ENCODE measurements at regions not wholly inside any gene's neighbourhood (a gene's known extent, or its start where the extent isn't known, plus 50 kb on each side); places are given as distances from the start of the nearest gene placed in this dataset.

DNA sequence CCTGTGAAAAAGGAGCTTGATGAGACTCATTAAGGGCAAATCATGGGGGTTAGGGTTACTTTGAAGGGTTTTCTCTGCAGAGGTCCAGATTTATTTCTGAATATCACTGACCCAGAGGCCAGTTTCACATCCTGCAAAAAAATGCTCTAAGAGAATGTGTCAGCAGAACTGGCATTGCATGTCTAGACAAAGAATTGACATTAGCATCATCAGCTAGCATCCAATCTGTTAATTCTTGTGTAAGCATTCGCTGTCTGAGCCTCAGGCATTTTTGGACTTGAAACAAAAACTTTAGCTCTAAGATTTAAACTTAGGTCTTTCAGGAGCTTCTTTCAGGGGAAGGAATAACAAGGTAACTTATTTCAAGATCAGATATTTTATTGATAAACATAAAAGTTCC lies 187.9 kb upstream of the ELL2 start:
- Histone ChIP-seq H3K9me2 (ENCODE audit: low read depth, low read length) (no peaks in the 10 kb centered on the region), H2AFZ (ENCODE audit: low read length) (no peak overlapping the region), H3K27ac (ENCODE audit: low read depth, low read length, poor library complexity, severe bottlenecking) (no peak overlapping the region), H3K79me2 (ENCODE audit: insufficient read depth, low read length) (no peaks in the 10 kb centered on the region), H3K4me2 (ENCODE audit: low read length) (no peak overlapping the region), H3K9me3 (ENCODE audit: low read length) (no peaks in the 10 kb centered on the region), H3K27me3 (ENCODE audit: insufficient read depth, low read length) (no peaks in the 10 kb centered on the region), H3K4me3 (ENCODE audit: low read depth, low read length, poor library complexity, severe bottlenecking) (no peak overlapping the region), H3K36me3 (ENCODE audit: insufficient read depth, low read length) (no peaks in the 10 kb centered on the region), H3K4me1 (ENCODE audit: insufficient read depth, low read length, severe bottlenecking) (no peaks in the 10 kb centered on the region), H3F3A (ENCODE audit: insufficient read depth, low read length) (no peaks in the 10 kb centered on the region), H3K9ac (ENCODE audit: low read length) (no peak overlapping the region), H4K20me1 (ENCODE audit: insufficient read depth, low read length) (no peaks in the 10 kb centered on the region)
- no peak for TF ChIP-seq CTCF (IDR thresholded peaks at IDR 0.05; ENCODE audit: low read length)
- no peak for TF ChIP-seq EZH2 (IDR thresholded peaks at IDR 0.05; ENCODE audit: borderline replicate concordance, low read length)

DNA sequence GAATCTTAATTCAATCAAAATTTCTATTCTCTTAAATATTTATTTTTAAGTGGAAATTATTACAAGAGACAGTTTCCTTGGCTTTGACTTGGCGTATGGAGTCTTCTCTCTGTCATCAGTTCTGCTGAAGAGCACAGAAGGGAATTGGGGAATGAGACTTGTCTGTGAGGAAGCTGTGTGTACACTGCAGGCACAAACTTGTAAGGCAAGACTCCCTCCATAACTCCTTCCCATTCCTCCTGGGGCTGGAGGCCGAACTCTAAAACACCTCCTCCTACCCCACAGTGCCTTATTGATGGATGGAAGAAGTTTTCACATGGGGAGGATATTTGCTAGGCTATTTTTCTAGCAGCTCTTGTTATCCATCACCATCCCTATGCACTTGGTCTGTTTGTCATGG lies 187.4 kb upstream of the ELL2 start:
- no peak overlapping the region for H3K27ac ChIP-seq (ENCODE audit: low read depth, low read length, poor library complexity, severe bottlenecking)
- H3K4me2 ChIP-seq (ENCODE audit: low read length) = no peak overlapping the region
- H3K27me3 ChIP-seq (ENCODE audit: insufficient read depth, low read length) = no peaks in the 10 kb centered on the region

GRCh38 chr5:96148376-96148775 lies 186.7 kb upstream of the ELL2 start:
- Histone ChIP-seq H4K20me1 (ENCODE audit: insufficient read depth, low read length) (no peaks in the 10 kb centered on the region), H2AFZ (ENCODE audit: low read length) (no peak overlapping the region), H3K4me1 (ENCODE audit: insufficient read depth, low read length, severe bottlenecking) (no peaks in the 10 kb centered on the region), H3K4me2 (ENCODE audit: low read length) (no peak overlapping the region), H3K4me3 (ENCODE audit: low read depth, low read length, poor library complexity, severe bottlenecking) (no peak overlapping the region), H3K36me3 (ENCODE audit: insufficient read depth, low read length) (no peaks in the 10 kb centered on the region), H3F3A (ENCODE audit: insufficient read depth, low read length) (no peaks in the 10 kb centered on the region), H3K9me2 (ENCODE audit: low read depth, low read length) (no peaks in the 10 kb centered on the region), H3K9ac (ENCODE audit: low read length) (no peak overlapping the region), H3K27me3 (ENCODE audit: insufficient read depth, low read length) (no peaks in the 10 kb centered on the region), H3K27ac (ENCODE audit: low read depth, low read length, poor library complexity, severe bottlenecking) (no peak overlapping the region), H3K9me3 (ENCODE audit: low read length) (no peaks in the 10 kb centered on the region), H3K79me2 (ENCODE audit: insufficient read depth, low read length) (no peaks in the 10 kb centered on the region)
- TF ChIP-seq CTCF (IDR thresholded peaks at IDR 0.05; ENCODE audit: low read length) (no peak), EZH2 (IDR thresholded peaks at IDR 0.05; ENCODE audit: borderline replicate concordance, low read length) (no peak)

More for the DNA sequence above, 187.4 kb upstream of the ELL2 start:
- H3K36me3 ChIP-seq (ENCODE audit: insufficient read depth, low read length) = no peaks in the 10 kb centered on the region
- H3K79me2 ChIP-seq (ENCODE audit: insufficient read depth, low read length) = no peaks in the 10 kb centered on the region
- no peaks in the 10 kb centered on the region for H3F3A ChIP-seq (ENCODE audit: insufficient read depth, low read length)
- H3K9ac ChIP-seq (ENCODE audit: low read length) = no peak overlapping the region
- H2AFZ ChIP-seq (ENCODE audit: low read length) = no peak overlapping the region
- H3K4me1 ChIP-seq (ENCODE audit: insufficient read depth, low read length, severe bottlenecking) = no peaks in the 10 kb centered on the region
- no peaks in the 10 kb centered on the region for H4K20me1 ChIP-seq (ENCODE audit: insufficient read depth, low read length)
- H3K9me3 ChIP-seq (ENCODE audit: low read length) = no peaks in the 10 kb centered on the region
- H3K9me2 ChIP-seq (ENCODE audit: low read depth, low read length) = no peaks in the 10 kb centered on the region
- no peak overlapping the region for H3K4me3 ChIP-seq (ENCODE audit: low read depth, low read length, poor library complexity, severe bottlenecking)
- TF ChIP-seq EZH2 (IDR thresholded peaks at IDR 0.05; ENCODE audit: borderline replicate concordance, low read length) (no peak), CTCF (IDR thresholded peaks at IDR 0.05; ENCODE audit: low read length) (no peak)
